Fibroblast of the aortic adventitia (primary cell): ENCODE measurements at regions not wholly inside any gene's neighbourhood (a gene's known extent, or its start where the extent isn't known, plus 50 kb on each side); places are given as distances from the start of the nearest gene placed in this dataset.

ENCODE experiments used
- DNase-seq: peaks from one replicate; pipeline ENCODE4 v3.0.0-alpha.2; 2010; ENCODE audit warnings: low read depth
- H3K4me3 ChIP-seq: 2 replicates; pipeline ENCODE4 v1.5.1; 2011; ENCODE audit warnings: low read depth, mild to moderate bottlenecking, control low read depth, low read length, moderate library complexity
- TF ChIP-seq, protein P1 (sequence below): IDR thresholded peaks from 2 replicates; pipeline ENCODE4 v1.5.1; 2011; ENCODE audit warnings: mild to moderate bottlenecking, low read length, control low read depth, inconsistent platforms; ENCODE audit not compliant: insufficient read depth

DNA sequence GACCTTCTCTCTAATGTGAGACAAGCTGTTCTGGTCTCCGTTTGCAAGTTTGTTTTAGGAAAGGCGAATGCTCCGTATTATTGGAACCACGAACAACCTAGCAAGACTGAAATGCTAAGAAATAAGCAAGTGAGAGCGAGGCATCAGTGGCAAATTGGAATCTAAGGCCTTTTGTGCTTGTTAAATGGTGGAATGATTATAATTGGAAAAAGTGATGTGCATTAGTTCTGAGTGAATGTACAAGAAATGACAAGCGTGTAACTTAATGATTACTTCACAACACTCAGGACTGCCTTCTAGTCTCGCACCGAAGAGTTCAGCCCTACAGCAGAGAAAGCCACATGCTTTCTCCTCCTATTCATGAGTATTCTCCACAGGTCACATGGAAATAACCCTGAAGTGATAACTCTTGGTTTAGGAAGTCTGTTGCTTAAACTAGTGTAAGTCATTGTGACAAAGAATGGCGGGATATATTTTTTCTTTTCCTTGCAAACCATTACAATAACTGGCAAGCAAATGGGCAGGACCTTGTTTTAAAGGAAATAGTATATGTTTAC is 392.2 kb upstream of the FIGN start:
- DNase-seq, result no peak
- TF ChIP-seq, protein P1, sequence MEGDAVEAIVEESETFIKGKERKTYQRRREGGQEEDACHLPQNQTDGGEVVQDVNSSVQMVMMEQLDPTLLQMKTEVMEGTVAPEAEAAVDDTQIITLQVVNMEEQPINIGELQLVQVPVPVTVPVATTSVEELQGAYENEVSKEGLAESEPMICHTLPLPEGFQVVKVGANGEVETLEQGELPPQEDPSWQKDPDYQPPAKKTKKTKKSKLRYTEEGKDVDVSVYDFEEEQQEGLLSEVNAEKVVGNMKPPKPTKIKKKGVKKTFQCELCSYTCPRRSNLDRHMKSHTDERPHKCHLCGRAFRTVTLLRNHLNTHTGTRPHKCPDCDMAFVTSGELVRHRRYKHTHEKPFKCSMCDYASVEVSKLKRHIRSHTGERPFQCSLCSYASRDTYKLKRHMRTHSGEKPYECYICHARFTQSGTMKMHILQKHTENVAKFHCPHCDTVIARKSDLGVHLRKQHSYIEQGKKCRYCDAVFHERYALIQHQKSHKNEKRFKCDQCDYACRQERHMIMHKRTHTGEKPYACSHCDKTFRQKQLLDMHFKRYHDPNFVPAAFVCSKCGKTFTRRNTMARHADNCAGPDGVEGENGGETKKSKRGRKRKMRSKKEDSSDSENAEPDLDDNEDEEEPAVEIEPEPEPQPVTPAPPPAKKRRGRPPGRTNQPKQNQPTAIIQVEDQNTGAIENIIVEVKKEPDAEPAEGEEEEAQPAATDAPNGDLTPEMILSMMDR, result no peak
- H3K4me3 ChIP-seq, result no peak overlapping the region

DNA sequence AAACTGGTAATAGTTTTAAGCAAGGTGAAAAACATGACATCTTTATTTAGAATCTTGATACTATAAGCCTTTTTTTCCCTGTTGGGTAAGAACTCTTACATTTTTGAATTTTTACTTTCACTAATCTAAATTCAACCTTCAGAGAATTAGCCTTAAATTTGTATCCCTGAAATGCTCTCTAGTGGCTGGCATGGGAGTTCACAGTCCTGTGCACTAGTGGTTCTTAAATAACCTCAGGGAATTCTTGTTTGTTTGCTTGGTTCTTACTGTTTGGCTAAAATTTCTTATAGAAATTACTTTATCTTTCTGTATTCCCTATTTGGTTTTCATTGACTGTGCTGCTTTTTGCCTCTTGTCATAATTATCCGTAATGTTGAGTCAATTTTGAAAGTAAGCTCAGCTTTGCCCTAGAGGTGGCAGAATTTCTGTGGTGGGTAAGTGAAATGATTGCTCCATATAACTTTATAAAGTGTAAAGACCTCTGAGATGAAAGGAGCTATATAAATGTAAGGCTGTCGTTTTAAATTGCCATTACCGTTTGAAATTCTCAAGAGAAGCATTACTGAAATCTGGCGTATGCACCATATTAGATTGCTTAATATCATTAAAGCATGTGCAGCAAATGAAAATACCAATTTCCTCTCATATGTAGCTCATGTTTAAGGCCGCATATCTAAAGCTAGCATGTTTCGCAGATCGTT is 391.3 kb upstream of the FIGN start:
- no peak overlapping the region for H3K4me3 ChIP-seq
- peak; percentile 30 for DNase-seq
- TF ChIP-seq, protein P1, result peak; percentile 28

DNA sequence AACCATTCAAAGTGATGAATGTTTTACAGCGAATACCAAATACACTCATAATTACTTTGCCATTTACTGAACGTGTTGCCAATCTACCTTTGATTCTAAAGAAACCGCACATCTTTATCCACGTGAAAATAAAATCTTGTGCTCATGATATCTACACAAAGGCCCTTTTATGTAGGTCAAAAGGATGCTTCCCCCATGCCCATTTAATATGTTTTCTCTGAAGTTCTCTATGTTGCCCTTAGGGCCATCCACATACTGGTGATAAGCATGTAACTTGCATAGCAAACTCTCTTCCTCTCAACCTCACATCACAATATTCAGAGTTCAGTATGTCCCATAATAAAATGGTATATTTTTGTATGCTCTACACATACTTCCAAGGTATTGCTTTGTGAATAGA is 380.0 kb upstream of the FIGN start:
- no peak for DNase-seq
- TF ChIP-seq, protein P1, result no peak
- H3K4me3 ChIP-seq, result no peak overlapping the region

DNA sequence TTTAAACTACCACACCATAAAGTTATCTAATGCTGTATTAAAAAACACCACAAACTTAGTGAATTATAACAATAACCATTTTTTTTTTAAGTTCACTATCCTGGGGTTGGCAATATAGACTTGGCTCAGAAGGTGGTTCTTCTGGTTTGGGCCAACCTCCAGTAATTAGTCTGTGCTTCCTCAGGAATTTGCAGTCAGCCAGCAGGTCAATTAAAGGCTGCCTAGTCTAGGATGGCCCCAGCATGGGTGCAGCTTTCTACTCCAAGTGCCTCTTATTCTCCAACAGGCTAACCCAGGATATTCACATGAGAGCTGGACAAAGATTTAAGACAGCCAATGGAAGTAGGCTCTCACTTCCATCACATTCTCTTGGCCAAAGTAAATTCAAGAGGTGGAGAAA is 379.1 kb upstream of the FIGN start:
- H3K4me3 ChIP-seq, result no peak overlapping the region
- TF ChIP-seq, protein P1, result no peak

DNA sequence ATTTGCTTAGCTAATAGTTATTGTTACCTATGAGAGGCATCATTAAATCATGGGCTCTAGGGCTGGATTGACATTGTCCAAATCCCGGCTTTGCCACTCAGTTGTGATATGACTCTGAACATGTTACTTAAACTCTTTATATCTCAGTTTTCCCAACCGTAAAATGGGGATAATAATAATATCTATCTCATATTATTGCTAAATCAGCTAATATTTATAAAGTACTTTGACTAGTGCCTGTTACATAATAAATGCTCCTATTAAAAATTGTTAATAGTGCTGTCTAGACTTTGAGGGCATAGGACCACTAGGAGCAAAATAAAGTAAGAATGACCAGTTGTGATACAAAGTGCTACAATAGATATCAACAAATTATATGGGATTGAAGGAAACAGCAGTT is 376.3 kb upstream of the FIGN start:
- H3K4me3 ChIP-seq, result no peak overlapping the region
- TF ChIP-seq, protein P1, result no peak
- no peak for DNase-seq

More for the DNA sequence above, 379.1 kb upstream of the FIGN start:
- no peak for DNase-seq

DNA sequence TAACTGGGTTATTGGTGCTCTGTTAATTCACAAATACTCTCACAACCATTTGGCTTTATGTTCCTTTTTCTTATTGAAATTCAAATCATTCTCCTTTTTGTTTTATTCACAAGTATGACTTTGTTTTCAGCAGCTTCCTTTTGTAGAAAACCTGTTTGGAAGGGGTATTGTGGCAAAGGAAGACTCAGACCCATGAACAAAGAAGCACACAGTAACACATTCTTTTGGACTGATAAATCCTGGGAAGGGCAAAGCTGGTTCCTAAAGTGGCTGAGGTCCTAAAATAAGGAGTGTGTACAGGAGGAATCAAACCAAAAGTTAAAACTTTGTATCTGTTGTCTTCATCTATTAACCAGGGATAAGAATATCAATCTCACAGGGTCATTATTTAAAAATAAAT is 374.7 kb upstream of the FIGN start:
- no peak overlapping the region for H3K4me3 ChIP-seq
- DNase-seq, result no peak
- TF ChIP-seq, protein P1, result no peak
